GM12878 (cell line): ENCODE measurements at regions not wholly inside any gene's neighbourhood (a gene's known extent, or its start where the extent isn't known, plus 50 kb on each side); places are given as distances from the start of the nearest gene placed in this dataset.

Experiments used
- ASH2L ChIP-seq: fragments of 300-600, 200-600 bp; sonication (generic); IDR thresholded peaks from 2 replicates; pipeline ENCODE4 v1.6.1; 2017; ENCODE audit warnings: low read depth, mild to moderate bottlenecking, borderline replicate concordance
- BCL11A ChIP-seq: IDR thresholded peaks from 2 replicates; pipeline ENCODE4 v1.6.1; 2011; ENCODE audit warnings: low read depth, low read length
- BCLAF1 ChIP-seq: fragments of 450-650 bp; IDR thresholded peaks from 2 replicates; pipeline ENCODE4 v1.6.1; 2017; ENCODE audit warnings: antibody characterized with exemption, mild to moderate bottlenecking, moderate library complexity
- E2F4 ChIP-seq: IDR thresholded peaks from 2 replicates; pipeline ENCODE4 v1.6.1; 2012; ENCODE audit warnings: low read depth, low read length, improper control_type of control experiment
- E4F1 ChIP-seq: fragments of 450-650 bp; IDR thresholded peaks from 2 replicates; pipeline ENCODE4 v1.6.1; 2018; ENCODE audit warnings: borderline replicate concordance, mild to moderate bottlenecking; ENCODE audit not compliant: partially characterized antibody
- EGR1 ChIP-seq, 2 experiments: IDR thresholded peaks; 1 replicate in 1 of 2; 2 replicates in 1 of 2; pipeline ENCODE4 v1.6.1; 2011 to 2012; ENCODE audit warnings: low read depth in 2 of 2, low read length in 2 of 2, borderline replicate concordance in 1 of 2, mild to moderate bottlenecking in 1 of 2, moderate library complexity in 1 of 2
- FOS ChIP-seq: IDR thresholded peaks from 3 replicates; pipeline ENCODE4 v1.6.1; 2011; ENCODE audit warnings: borderline replicate concordance; ENCODE audit not compliant: insufficient read length; ENCODE audit errors: extremely low read depth
- FOXK2 ChIP-seq: fragments of 450-650 bp; IDR thresholded peaks from 2 replicates; pipeline ENCODE4 v1.6.1; 2017; ENCODE audit warnings: mild to moderate bottlenecking, moderate library complexity
- HDAC6 ChIP-seq: fragments of 200-600 bp; sonication (generic); IDR thresholded peaks from one replicate; pipeline ENCODE4 v1.8.0; 2017; ENCODE audit warnings: antibody characterized with exemption; ENCODE audit not compliant: unreplicated experiment
- LARP7 ChIP-seq: fragments of 450-650 bp; IDR thresholded peaks from 2 replicates; pipeline ENCODE4 v1.6.1; 2017; ENCODE audit warnings: mild to moderate bottlenecking
- MLLT1 ChIP-seq: fragments of 450-650 bp; IDR thresholded peaks from 2 replicates; pipeline ENCODE4 v1.6.1; 2016; ENCODE audit warnings: mild to moderate bottlenecking
- MTA3 ChIP-seq: IDR thresholded peaks from 2 replicates; pipeline ENCODE4 v1.6.1; 2012; ENCODE audit warnings: low read length, inconsistent platforms, borderline replicate concordance
- NBN ChIP-seq: fragments of 450-650 bp; IDR thresholded peaks from 2 replicates; pipeline ENCODE4 v1.6.1; 2016
- NR2C1 ChIP-seq: fragments of 450-650 bp; IDR thresholded peaks from 2 replicates; pipeline ENCODE4 v1.6.1; 2017; ENCODE audit warnings: antibody characterized with exemption, mild to moderate bottlenecking, moderate library complexity
- PAX8 ChIP-seq: fragments of 450-650 bp; IDR thresholded peaks from 2 replicates; pipeline ENCODE4 v1.6.1; 2017; ENCODE audit warnings: mild to moderate bottlenecking, moderate library complexity
- PBX3 ChIP-seq: IDR thresholded peaks from 2 replicates; pipeline ENCODE4 v1.6.1; 2011; ENCODE audit warnings: mild to moderate bottlenecking, low read depth, low read length, moderate library complexity; ENCODE audit not compliant: insufficient replicate concordance
- RB1 ChIP-seq: fragments of 450-650 bp; formaldehyde crosslinking; IDR thresholded peaks from 2 replicates; pipeline ENCODE4 v1.6.1; 2017; ENCODE audit warnings: mild to moderate bottlenecking, borderline replicate concordance
- STAT3 ChIP-seq: IDR thresholded peaks from 2 replicates; pipeline ENCODE4 v1.6.1; 2011; ENCODE audit warnings: low read depth, low read length, improper control_type of control experiment
- SUPT20H ChIP-seq: IDR thresholded peaks from 2 replicates; pipeline ENCODE4 v1.6.1; 2011; ENCODE audit warnings: low read depth, mild to moderate bottlenecking, low read length, moderate library complexity, borderline replicate concordance; ENCODE audit not compliant: control insufficient read depth
- TCF12 ChIP-seq: IDR thresholded peaks from 2 replicates; pipeline ENCODE4 v1.6.1; 2011; ENCODE audit warnings: low read depth, mild to moderate bottlenecking, low read length
- TCF7 ChIP-seq: IDR thresholded peaks from 2 replicates; pipeline ENCODE4 v1.6.1; 2014; ENCODE audit warnings: antibody characterized with exemption, borderline replicate concordance
- ZBED1 ChIP-seq: IDR thresholded peaks from 2 replicates; pipeline ENCODE4 v1.6.1; 2016; ENCODE audit warnings: borderline replicate concordance
- ZNF24 ChIP-seq: fragments of 450-650 bp; IDR thresholded peaks from 2 replicates; pipeline ENCODE4 v1.6.1; 2017; ENCODE audit warnings: antibody characterized with exemption, mild to moderate bottlenecking

GRCh38 chr14:65321370-65321875 lies 91.1 kb upstream of the FUT8 start (continued):
- TF ChIP-seq ASH2L (no peak), BCLAF1 (no peak), SUPT20H (no peak), PAX8 (no peak), MTA3 (peak; percentile 93), FOXK2 (no peak), NBN (0 out of 2 replicates have a peak, but pooled peaks have one; percentile 13), FOS (no peak), PBX3 (no peak), E4F1 (no peak), EGR1 (IDR thresholded peaks at IDR 0.05; ENCODE audit: borderline replicate concordance in 1 of 2, low read depth in 2 of 2, low read length in 2 of 2) (0 out of 3 replicates have a peak, but pooled peaks of 1 of the 2 experiments have one; percentile 18), NR2C1 (no peak), STAT3 (no peak), MLLT1 (no peak), ZNF24 (0 out of 2 replicates have a peak, but pooled peaks have one; percentile 30), ZBED1 (0 out of 2 replicates have a peak, but pooled peaks have one; percentile 60), TCF7 (0 out of 2 replicates have a peak, but pooled peaks have one; percentile 20), TCF12 (0 out of 2 replicates have a peak, but pooled peaks have one; percentile 35), HDAC6 (no peak), RB1 (no peak), E2F4 (no peak), BCL11A (peak; percentile 66; the same call in 1 of the 2 replicates), LARP7 (no peak)
